ENCODE measurements at regions not wholly inside any gene's neighbourhood (a gene's known extent, or its start where the extent isn't known, plus 50 kb on each side); places are given as distances from the start of the nearest gene placed in this dataset.
A peak's percentile ranks its signal among the peaks of the same experiment; 100 is the strongest.

- ATAC-seq (ENCODE audit: insufficient read depth, low FRiP score) = no peak
- Histone ChIP-seq H3K27ac (ENCODE audit: low read depth in 1 of 2, low read length in 1 of 2) (peak overlapping the region in 1 of 2 donors; percentile 56), H3K4me3 (no peak overlapping the region), H3K9ac (ENCODE audit: insufficient read depth in 1 of 2, low read length in 2 of 2) (no peak overlapping the region), H3K4me1 (ENCODE audit: control insufficient read depth in 5 of 5, insufficient read depth in 5 of 5, low read length in 5 of 5) (peaks cover 0 to 17% (median 3%) of the 10 kb centered on the region in 5 donors), H3K36me3 (ENCODE audit: control insufficient read depth in 4 of 4, insufficient read depth in 4 of 4, low read length in 4 of 4) (no peaks in the 10 kb centered on the region), H3K27me3 (ENCODE audit: control insufficient read depth in 3 of 3, insufficient read depth in 3 of 3, low read length in 2 of 3) (no peaks in the 10 kb centered on the region), H3K9me3 (ENCODE audit: control insufficient read depth in 4 of 4, insufficient read depth in 3 of 4, low read length in 3 of 4) (no peaks in the 10 kb centered on the region)
- 44 to 77% methylated on average over 3 of the region's 3 CpGs for WGBS, 2 donors
- peak in 2 of 3 donors; percentile 35 to 69 for DNase-seq
- no peak for TF ChIP-seq CTCF (IDR thresholded peaks at IDR 0.05; ENCODE audit: control extremely low read depth, extremely low read depth)
Observed at GRCh38 chr17:59490216-59490615, 75.2 kb upstream of the DHX40 start.

GRCh38 chr17:59491353-59492090 is 73.9 kb upstream of the DHX40 start:
- TF ChIP-seq CTCF (IDR thresholded peaks at IDR 0.05; ENCODE audit: control extremely low read depth, extremely low read depth) = no peak
- H3K4me1 ChIP-seq (ENCODE audit: control insufficient read depth in 5 of 5, insufficient read depth in 5 of 5, low read length in 5 of 5) = peaks cover 0 to 8% (median 3%) of the 10 kb centered on the region in 5 donors
- H3K4me3 ChIP-seq = no peak overlapping the region
- H3K9me3 ChIP-seq (ENCODE audit: control insufficient read depth in 4 of 4, insufficient read depth in 3 of 4, low read length in 3 of 4) = no peaks in the 10 kb centered on the region
- no peaks in the 10 kb centered on the region for H3K27me3 ChIP-seq (ENCODE audit: control insufficient read depth in 3 of 3, insufficient read depth in 3 of 3, low read length in 2 of 3)
- H3K36me3 ChIP-seq (ENCODE audit: control insufficient read depth in 4 of 4, insufficient read depth in 4 of 4, low read length in 4 of 4) = no peaks in the 10 kb centered on the region
- no peak overlapping the region for H3K27ac ChIP-seq (ENCODE audit: low read depth in 1 of 2, low read length in 1 of 2)
- ATAC-seq (ENCODE audit: insufficient read depth, low FRiP score) (no peak), DNase-seq (no peak)
- H3K9ac ChIP-seq (ENCODE audit: insufficient read depth in 1 of 2, low read length in 2 of 2) = no peak overlapping the region
- WGBS, 2 donors = 66 to 79% methylated on average over 5 of the region's 5 CpGs

GRCh38 chr17:59492091-59492451 is 73.3 kb upstream of the DHX40 start:
- DNase-seq (no peak), ATAC-seq (ENCODE audit: insufficient read depth, low FRiP score) (no peak)
- 59 to 80% methylated on average over 2 of the region's 2 CpGs for WGBS, 2 donors
- Histone ChIP-seq H3K4me1 (ENCODE audit: control insufficient read depth in 5 of 5, insufficient read depth in 5 of 5, low read length in 5 of 5) (peaks cover 0 to 7% (median 3%) of the 10 kb centered on the region in 5 donors), H3K4me3 (no peak overlapping the region), H3K36me3 (ENCODE audit: control insufficient read depth in 4 of 4, insufficient read depth in 4 of 4, low read length in 4 of 4) (no peaks in the 10 kb centered on the region), H3K9me3 (ENCODE audit: control insufficient read depth in 4 of 4, insufficient read depth in 3 of 4, low read length in 3 of 4) (no peaks in the 10 kb centered on the region), H3K9ac (ENCODE audit: insufficient read depth in 1 of 2, low read length in 2 of 2) (no peak overlapping the region), H3K27ac (ENCODE audit: low read depth in 1 of 2, low read length in 1 of 2) (no peak overlapping the region), H3K27me3 (ENCODE audit: control insufficient read depth in 3 of 3, insufficient read depth in 3 of 3, low read length in 2 of 3) (no peaks in the 10 kb centered on the region)
- no peak for TF ChIP-seq CTCF (IDR thresholded peaks at IDR 0.05; ENCODE audit: control extremely low read depth, extremely low read depth)

GRCh38 chr17:59493867-59494266 is 71.5 kb upstream of the DHX40 start:
- no peak for DNase-seq
- Histone ChIP-seq H3K9ac (ENCODE audit: insufficient read depth in 1 of 2, low read length in 2 of 2) (no peak overlapping the region), H3K36me3 (ENCODE audit: control insufficient read depth in 4 of 4, insufficient read depth in 4 of 4, low read length in 4 of 4) (no peaks in the 10 kb centered on the region), H3K4me1 (ENCODE audit: control insufficient read depth in 5 of 5, insufficient read depth in 5 of 5, low read length in 5 of 5) (peaks cover 0 to 11% (median 5%) of the 10 kb centered on the region in 5 donors), H3K27me3 (ENCODE audit: control insufficient read depth in 3 of 3, insufficient read depth in 3 of 3, low read length in 2 of 3) (no peaks in the 10 kb centered on the region), H3K27ac (ENCODE audit: low read depth in 1 of 2, low read length in 1 of 2) (no peak overlapping the region), H3K9me3 (ENCODE audit: control insufficient read depth in 4 of 4, insufficient read depth in 3 of 4, low read length in 3 of 4) (no peaks in the 10 kb centered on the region), H3K4me3 (no peak overlapping the region)
- ATAC-seq (ENCODE audit: insufficient read depth, low FRiP score) = no peak
- WGBS, 2 donors = 91 to 92% methylated on average over 3 of the region's 3 CpGs
- TF ChIP-seq CTCF (IDR thresholded peaks at IDR 0.05; ENCODE audit: control extremely low read depth, extremely low read depth) = no peak
